SK-N-SH (cell line): ENCODE measurements at regions not wholly inside any gene's neighbourhood (a gene's known extent, or its start where the extent isn't known, plus 50 kb on each side); places are given as distances from the start of the nearest gene placed in this dataset.
A peak's percentile ranks its signal among the peaks of the same experiment; 100 is the strongest.

Experiments
- CTCF ChIA-PET: fragments of 300-600, 350-600 bp; formaldehyde crosslinking; extraction: SDS; loops from one replicate; lab custom pipeline; 2021; lab: Yijun Ruan, JAX
- POLR2A ChIA-PET: fragments of 350-600 bp; sonication (Branson Sonifier 250); formaldehyde crosslinking; extraction: SDS; loops from one replicate; lab custom pipeline; 2020; ENCODE audit warnings: antibody characterized with exemption, inconsistent platforms; lab: Yijun Ruan, JAX
- DNase-seq: peaks from one replicate; pipeline ENCODE4 v3.0.0; 2012
- H2AFZ ChIP-seq: fragments of 200-600 bp; sonication (generic); 2 replicates; pipeline ENCODE4 v1.8.1; 2016; ENCODE audit warnings: antibody characterized with exemption, mild to moderate bottlenecking, low read depth
- H3F3A ChIP-seq: fragments of 200-600 bp; sonication (generic); replicated peaks from 2 replicates; pipeline ENCODE3; 2016; ENCODE audit warnings: antibody characterized with exemption, mild to moderate bottlenecking; ENCODE audit not compliant: insufficient read depth
- H3K27ac ChIP-seq, 2 experiments: fragments of 200-500 bp in 1 of 2; fragments of 200-600 bp in 1 of 2; sonication (Bioruptor generic) in 1 of 2; sonication (generic), shearing (Covaris generic) in 1 of 2; 2 replicates each; pipeline versions ENCODE4 v1.5.1 to v1.6.1; 2014 to 2016; ENCODE audit warnings: low read depth in 2 of 2, inconsistent platforms in 1 of 2, low read length in 1 of 2, mild to moderate bottlenecking in 1 of 2, mixed read lengths in 1 of 2
- H3K27me3 ChIP-seq: fragments of 200-600 bp; sonication (generic), shearing (Covaris generic); 2 replicates; pipeline ENCODE4 v1.6.1; 2016; ENCODE audit warnings: mixed run types; ENCODE audit not compliant: insufficient read depth
- H3K36me3 ChIP-seq, 2 experiments: fragments of 200-500 bp in 1 of 2; fragments of 200-600 bp in 1 of 2; sonication (Bioruptor generic) in 1 of 2; sonication (generic) in 1 of 2; replicated peaks in 1 of 2; 2 replicates each; pipeline versions ENCODE3 to v1.5.1; 2014 to 2016; ENCODE audit warnings: low read length in 1 of 2, mild to moderate bottlenecking in 1 of 2; ENCODE audit not compliant: insufficient read depth in 2 of 2, control insufficient read depth in 1 of 2
- H3K4me1 ChIP-seq, 2 experiments: fragments of 200-500 bp in 1 of 2; fragments of 200-600 bp in 1 of 2; sonication (Bioruptor generic) in 1 of 2; sonication (generic), shearing (Covaris generic) in 1 of 2; 2 replicates each; pipeline versions ENCODE4 v1.5.1 to v1.6.1; 2014 to 2016; ENCODE audit warnings: low read depth in 1 of 2, low read length in 1 of 2, mixed run types in 1 of 2; ENCODE audit not compliant: insufficient read depth in 2 of 2, control insufficient read depth in 1 of 2
- H3K4me2 ChIP-seq: fragments of 200-600 bp; sonication (generic), shearing (Covaris generic); 2 replicates; pipeline ENCODE4 v1.6.1; 2017; ENCODE audit warnings: mixed run types
- H3K4me3 ChIP-seq, 2 experiments: fragments of 200-500 bp in 1 of 2; fragments of 200-600 bp in 1 of 2; sonication (Bioruptor generic) in 1 of 2; sonication (generic), shearing (Covaris generic) in 1 of 2; 2 replicates each; pipeline versions ENCODE4 v1.5.1 to v1.8.1; 2014 to 2016; ENCODE audit warnings: low read depth in 2 of 2, inconsistent platforms in 1 of 2, low read length in 1 of 2, mild to moderate bottlenecking in 1 of 2, mixed read lengths in 1 of 2, moderate library complexity in 1 of 2
- H3K79me2 ChIP-seq: fragments of 200-600 bp; sonication (generic); 2 replicates; pipeline ENCODE4 v1.8.1; 2017; ENCODE audit warnings: mild to moderate bottlenecking; ENCODE audit not compliant: insufficient read depth
- H3K9ac ChIP-seq: fragments of 200-600 bp; sonication (generic); 2 replicates; pipeline ENCODE4 v1.6.1; 2017; ENCODE audit warnings: mixed run types
- H3K9me2 ChIP-seq: fragments of 200-600 bp; sonication (generic); 2 replicates; pipeline ENCODE4 v1.6.1; 2017; ENCODE audit warnings: mixed run types
- H3K9me3 ChIP-seq: fragments of 200-600 bp; sonication (generic); 2 replicates; pipeline ENCODE4 v1.6.1; 2017; ENCODE audit warnings: mixed run types, mild to moderate bottlenecking, moderate library complexity
- H4K20me1 ChIP-seq: fragments of 200-600 bp; sonication (generic); 2 replicates; pipeline ENCODE4 v1.6.1; 2017; ENCODE audit warnings: mild to moderate bottlenecking, mixed run types; ENCODE audit not compliant: insufficient read depth
- CHD2 ChIP-seq: fragments of 150-350 bp; IDR thresholded peaks from 2 replicates; pipeline ENCODE4 v1.6.1; 2018; ENCODE audit warnings: low read length; ENCODE audit not compliant: partially characterized antibody
- CTCF ChIP-seq: fragments of 200-600 bp; sonication (generic); IDR thresholded peaks from 2 replicates; pipeline ENCODE4 v1.6.1; 2017; ENCODE audit warnings: antibody characterized with exemption, mild to moderate bottlenecking, moderate library complexity
- ELF1 ChIP-seq: IDR thresholded peaks from 2 replicates; pipeline ENCODE4 v1.4.0; 2012
- EP300 ChIP-seq, 2 experiments: IDR thresholded peaks; 2 replicates each; pipeline versions ENCODE4 v1.4.0 to v1.6.1; 2012; ENCODE audit warnings: borderline replicate concordance in 1 of 2, low read depth in 1 of 2, low read length in 1 of 2
- EZH2phosphoT487 ChIP-seq: fragments of 200-600 bp; sonication (generic); IDR thresholded peaks from 2 replicates; pipeline ENCODE4 v1.6.1; 2017; ENCODE audit warnings: low read depth, mixed run types, mild to moderate bottlenecking, antibody characterized with exemption, moderate library complexity, borderline replicate concordance
- FOSL2 ChIP-seq: IDR thresholded peaks from 2 replicates; pipeline ENCODE4 v1.4.0; 2012; ENCODE audit warnings: low read depth, mild to moderate bottlenecking, moderate library complexity, borderline replicate concordance
- GATA2 ChIP-seq: sonication (generic); formaldehyde crosslinking; IDR thresholded peaks from 2 replicates; pipeline ENCODE4 v1.5.0; 2020; ENCODE audit warnings: mild to moderate bottlenecking, missing genetic modification reagents
- NFIC ChIP-seq: IDR thresholded peaks from 2 replicates; pipeline ENCODE4 v1.4.0; 2012; ENCODE audit warnings: borderline replicate concordance
- POLR2AphosphoS5 ChIP-seq: IDR thresholded peaks from 2 replicates; pipeline ENCODE4 v1.6.1; 2012; ENCODE audit warnings: low read depth, low read length
- RAD21 ChIP-seq: IDR thresholded peaks from 2 replicates; pipeline ENCODE4 v1.6.1; 2012; ENCODE audit warnings: mild to moderate bottlenecking, low read length
- RFX5 ChIP-seq: IDR thresholded peaks from 2 replicates; pipeline ENCODE4 v1.6.1; 2012; ENCODE audit warnings: mild to moderate bottlenecking, improper control_type of control experiment, low read length
- SMC3 ChIP-seq: IDR thresholded peaks from 2 replicates; pipeline ENCODE4 v1.6.1; 2012; ENCODE audit warnings: low read depth, low read length, improper control_type of control experiment
- TCF12 ChIP-seq: IDR thresholded peaks from 2 replicates; pipeline ENCODE4 v1.4.0; 2012
- TEAD4 ChIP-seq: IDR thresholded peaks from 2 replicates; pipeline ENCODE4 v1.4.0; 2012; ENCODE audit warnings: mild to moderate bottlenecking, borderline replicate concordance; ENCODE audit not compliant: insufficient read depth
- USF1 ChIP-seq: IDR thresholded peaks from 2 replicates; pipeline ENCODE4 v1.4.0; 2012; ENCODE audit warnings: low read depth, borderline replicate concordance
- YY1 ChIP-seq: IDR thresholded peaks from 2 replicates; pipeline ENCODE4 v1.4.0; 2012; ENCODE audit warnings: low read depth, mild to moderate bottlenecking
- WGBS: methylation state at CpG from one replicate; pipeline ENCODE4 v1.1.6; 2017; ENCODE audit warnings: low lambda C conversion rate; 5-methylcytosine and 5-hydroxymethylcytosine counted together
- TF ChIP-seq, protein P1 (sequence below): fragments of 150-350 bp; IDR thresholded peaks from 2 replicates; pipeline ENCODE4 v1.6.1; 2017; ENCODE audit warnings: antibody characterized with exemption, low read length, low read depth, borderline replicate concordance
- TF ChIP-seq, protein P2 (sequence below): IDR thresholded peaks from 2 replicates; pipeline ENCODE4 v1.4.0; 2012; ENCODE audit warnings: low read depth, borderline replicate concordance

DNA sequence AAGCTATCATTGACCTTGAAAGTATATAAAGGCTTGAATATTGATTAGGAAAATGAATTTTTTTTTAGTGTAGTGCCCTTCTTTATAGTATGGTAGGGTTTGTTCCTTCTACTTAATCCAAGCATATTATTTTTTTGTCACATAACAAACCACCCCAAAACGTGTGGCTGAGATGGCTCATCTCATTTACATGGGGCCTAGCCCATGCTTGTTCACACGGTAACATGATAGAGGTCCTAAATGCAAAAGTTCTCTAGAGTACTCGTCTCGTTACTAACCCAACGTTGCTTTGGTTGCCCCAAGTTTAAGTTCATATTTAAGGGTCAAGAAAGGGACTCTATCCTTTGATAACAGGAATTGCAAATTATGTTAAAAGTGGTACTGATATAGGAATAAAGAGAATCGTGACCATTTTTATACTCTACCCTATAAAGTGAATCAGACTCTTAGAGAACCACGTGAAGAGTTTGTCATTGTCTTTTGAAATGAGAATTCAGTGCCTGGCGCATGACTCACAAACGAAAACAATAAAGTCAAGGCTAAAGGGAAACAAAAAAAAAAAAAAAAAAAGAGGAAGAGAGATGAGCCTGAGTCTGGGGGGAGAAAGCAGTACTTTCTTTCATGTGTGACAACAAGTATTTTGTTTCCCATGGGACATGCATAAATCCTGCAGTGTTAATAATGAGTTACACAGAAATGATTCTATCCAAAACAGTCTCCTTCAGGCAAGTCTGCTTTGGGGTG lies 402.8 kb upstream of the NWD2 start:
- DNase-seq = no peak
- TF ChIP-seq USF1 (no peak), FOSL2 (0 out of 2 replicates have a peak, but pooled peaks have one; percentile 5)

GRCh38 chr4:36844448-36844847 lies 400.1 kb upstream of the NWD2 start:
- Histone ChIP-seq H3K27me3 (no peaks in the 10 kb centered on the region), H3K4me3 (no peak overlapping the region), H3K79me2 (no peaks in the 10 kb centered on the region), H3K36me3 (no peaks in the 10 kb centered on the region), H3K4me1 (no peaks in the 10 kb centered on the region), H3K9me2 (no peaks in the 10 kb centered on the region), H4K20me1 (no peaks in the 10 kb centered on the region), H3K9me3 (no peaks in the 10 kb centered on the region), H2AFZ (no peak overlapping the region), H3K27ac (no peak overlapping the region), H3K4me2 (no peak overlapping the region), H3K9ac (no peak overlapping the region), H3F3A (no peaks in the 10 kb centered on the region)
- POLR2A ChIA-PET = no interaction called here
- DNase-seq = no peak
- CTCF ChIA-PET = no interaction called here
- TF ChIP-seq EP300 (IDR thresholded peaks at IDR 0.05; ENCODE audit: borderline replicate concordance in 1 of 2, low read depth in 1 of 2, low read length in 1 of 2) = no peak
- no peak for TF ChIP-seq GATA2
- no peak for TF ChIP-seq TCF12
- TF ChIP-seq ELF1 = no peak
- no peak for TF ChIP-seq CTCF
- no peak for TF ChIP-seq NFIC
- TF ChIP-seq CHD2 = no peak
- TF ChIP-seq TEAD4 = no peak
- TF ChIP-seq EZH2phosphoT487 = no peak
- TF ChIP-seq RAD21 = no peak
- TF ChIP-seq, protein P1, sequence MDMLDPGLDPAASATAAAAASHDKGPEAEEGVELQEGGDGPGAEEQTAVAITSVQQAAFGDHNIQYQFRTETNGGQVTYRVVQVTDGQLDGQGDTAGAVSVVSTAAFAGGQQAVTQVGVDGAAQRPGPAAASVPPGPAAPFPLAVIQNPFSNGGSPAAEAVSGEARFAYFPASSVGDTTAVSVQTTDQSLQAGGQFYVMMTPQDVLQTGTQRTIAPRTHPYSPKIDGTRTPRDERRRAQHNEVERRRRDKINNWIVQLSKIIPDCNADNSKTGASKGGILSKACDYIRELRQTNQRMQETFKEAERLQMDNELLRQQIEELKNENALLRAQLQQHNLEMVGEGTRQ = no peak
- TF ChIP-seq, protein P2, sequence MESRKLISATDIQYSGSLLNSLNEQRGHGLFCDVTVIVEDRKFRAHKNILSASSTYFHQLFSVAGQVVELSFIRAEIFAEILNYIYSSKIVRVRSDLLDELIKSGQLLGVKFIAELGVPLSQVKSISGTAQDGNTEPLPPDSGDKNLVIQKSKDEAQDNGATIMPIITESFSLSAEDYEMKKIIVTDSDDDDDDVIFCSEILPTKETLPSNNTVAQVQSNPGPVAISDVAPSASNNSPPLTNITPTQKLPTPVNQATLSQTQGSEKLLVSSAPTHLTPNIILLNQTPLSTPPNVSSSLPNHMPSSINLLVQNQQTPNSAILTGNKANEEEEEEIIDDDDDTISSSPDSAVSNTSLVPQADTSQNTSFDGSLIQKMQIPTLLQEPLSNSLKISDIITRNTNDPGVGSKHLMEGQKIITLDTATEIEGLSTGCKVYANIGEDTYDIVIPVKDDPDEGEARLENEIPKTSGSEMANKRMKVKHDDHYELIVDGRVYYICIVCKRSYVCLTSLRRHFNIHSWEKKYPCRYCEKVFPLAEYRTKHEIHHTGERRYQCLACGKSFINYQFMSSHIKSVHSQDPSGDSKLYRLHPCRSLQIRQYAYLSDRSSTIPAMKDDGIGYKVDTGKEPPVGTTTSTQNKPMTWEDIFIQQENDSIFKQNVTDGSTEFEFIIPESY = no peak
- no peak for TF ChIP-seq YY1
- no peak for TF ChIP-seq RFX5
- no peak for TF ChIP-seq POLR2AphosphoS5
- no peak for TF ChIP-seq USF1
- no peak for TF ChIP-seq SMC3

More for the DNA sequence above, 402.8 kb upstream of the NWD2 start:
- no peak overlapping the region; the same call in 1 of the 2 replicates for H3K4me2 ChIP-seq
- no peak overlapping the region for H3K4me3 ChIP-seq
- ChIA-PET CTCF (no interaction called here), POLR2A (no interaction called here)
- no peak overlapping the region for H2AFZ ChIP-seq
- WGBS = 6% methylated on average over 9 of the region's 9 CpGs
- no peak overlapping the region; a peak in 1 of 4 replicates for H3K27ac ChIP-seq
- no peaks in the 10 kb centered on the region for H3K9me2 ChIP-seq
- no peak overlapping the region for H3K9ac ChIP-seq
- no peaks in the 10 kb centered on the region for H3K79me2 ChIP-seq
- H3F3A ChIP-seq = no peaks in the 10 kb centered on the region
- H3K36me3 ChIP-seq = no peaks in the 10 kb centered on the region
- no peaks in the 10 kb centered on the region; the same call in 1 of the 2 replicates for H3K27me3 ChIP-seq
- no peaks in the 10 kb centered on the region for H4K20me1 ChIP-seq
- no peaks in the 10 kb centered on the region for H3K9me3 ChIP-seq
- H3K4me1 ChIP-seq = no peaks in the 10 kb centered on the region
